H1 (cell line): ENCODE measurements at regions not wholly inside any gene's neighbourhood (a gene's known extent, or its start where the extent isn't known, plus 50 kb on each side); places are given as distances from the start of the nearest gene placed in this dataset.

ENCODE experiments used
- CTCF ChIA-PET: fragments of 300-600 bp; sonication (Branson Sonifier 250); formaldehyde crosslinking; loops from one replicate; lab custom pipeline; 2021; ENCODE audit not compliant: partially characterized antibody; lab: Charles Lee
- POLR2A ChIA-PET: fragments of 300-600 bp; sonication (Branson Sonifier 250); formaldehyde crosslinking; loops from one replicate; lab custom pipeline; 2021; ENCODE audit warnings: inconsistent platforms; ENCODE audit not compliant: partially characterized antibody; lab: Charles Lee
- DNase-seq, 2 experiments: peaks; one replicate each; pipeline versions ENCODE4 v3.0.0 to v3.0.0-alpha.2; 2010 to 2022; ENCODE audit warnings: low spot score in 2 of 2, low read depth in 1 of 2, mixed read lengths in 1 of 2
- FAIRE-seq: peaks from 2 replicates; lab custom pipeline; 2011; peaks lifted over from hg19 to GRCh38; lab: Jason Lieb, UNC
- H2AFZ ChIP-seq: 2 replicates; pipeline ENCODE4 v1.8.1; 2012; ENCODE audit warnings: low read length, inconsistent platforms
- H2AK5ac ChIP-seq: 2 replicates; pipeline ENCODE4 v1.6.1; 2013; ENCODE audit warnings: low read depth, low read length
- H2BK120ac ChIP-seq: replicated peaks from 2 replicates; pipeline ENCODE3; 2013; ENCODE audit warnings: low read depth, low read length, inconsistent platforms
- H2BK12ac ChIP-seq: 2 replicates; pipeline ENCODE4 v1.6.1; 2013; ENCODE audit warnings: low read depth, low read length
- H2BK15ac ChIP-seq: 2 replicates; pipeline ENCODE4 v1.6.1; 2013; ENCODE audit warnings: low read length
- H2BK20ac ChIP-seq: 2 replicates; pipeline ENCODE4 v1.6.1; 2013; ENCODE audit warnings: low read length
- H2BK5ac ChIP-seq: 2 replicates; pipeline ENCODE4 v1.6.1; 2013; ENCODE audit warnings: low read depth, low read length
- H3K14ac ChIP-seq: 2 replicates; pipeline ENCODE4 v1.6.1; 2013; ENCODE audit warnings: inconsistent platforms; ENCODE audit not compliant: insufficient read length
- H3K18ac ChIP-seq: 2 replicates; pipeline ENCODE4 v1.6.1; 2013; ENCODE audit warnings: low read length; ENCODE audit errors: extremely low read depth
- H3K23ac ChIP-seq: 2 replicates; pipeline ENCODE4 v1.6.1; 2013; ENCODE audit warnings: inconsistent platforms; ENCODE audit not compliant: insufficient read length
- H3K23me2 ChIP-seq: 2 replicates; pipeline ENCODE4 v1.6.1; 2013; ENCODE audit warnings: low read depth, low read length
- H3K27ac ChIP-seq: 2 replicates; pipeline ENCODE4 v1.6.1; 2011; ENCODE audit warnings: low read depth, low read length, inconsistent platforms
- H3K27me3 ChIP-seq, 4 experiments: replicated peaks in 1 of 4; 1 replicate in 1 of 4; 2 replicates in 3 of 4; pipeline versions ENCODE4 v1.6.1 to v1.8.1; 2011 to 2013; ENCODE audit warnings: low read length in 3 of 4, mild to moderate bottlenecking in 3 of 4, inconsistent platforms in 2 of 4, mixed read lengths in 2 of 4, moderate library complexity in 1 of 4; ENCODE audit not compliant: control insufficient read depth in 3 of 4, insufficient read depth in 3 of 4; ENCODE audit errors: extremely low read depth in 1 of 4
- H3K36me3 ChIP-seq, 4 experiments: 2 replicates each; pipeline versions ENCODE4 v1.6.1 to v1.8.1; 2011 to 2013; ENCODE audit warnings: mild to moderate bottlenecking in 4 of 4, low read length in 3 of 4, moderate library complexity in 2 of 4, control low read depth in 1 of 4, inconsistent platforms in 1 of 4; ENCODE audit not compliant: insufficient read depth in 4 of 4, control insufficient read depth in 2 of 4
- H3K4ac ChIP-seq: replicated peaks from 2 replicates; pipeline ENCODE3; 2013; ENCODE audit warnings: low read length, low read depth, mixed read lengths, inconsistent platforms; ENCODE audit not compliant: insufficient read length
- H3K4me1 ChIP-seq, 4 experiments: replicated peaks in 1 of 4; 1 replicate in 1 of 4; 2 replicates in 3 of 4; pipeline versions ENCODE4 v1.6.1 to v1.8.1; 2011 to 2013; ENCODE audit warnings: low read length in 3 of 4, inconsistent platforms in 2 of 4, mixed read lengths in 1 of 4; ENCODE audit not compliant: insufficient read depth in 4 of 4, control insufficient read depth in 3 of 4
- H3K4me2 ChIP-seq, 2 experiments: 2 replicates each; pipeline versions ENCODE4 v1.6.1 to v1.8.1; 2011 to 2013; ENCODE audit warnings: low read depth in 2 of 2, low read length in 2 of 2, control low read depth in 1 of 2, inconsistent platforms in 1 of 2, mild to moderate bottlenecking in 1 of 2; ENCODE audit not compliant: insufficient read depth in 1 of 2
- H3K4me3 ChIP-seq, 4 experiments: fragments of 200-600, 300-600 bp in 1 of 4; sonication (generic), shearing (Covaris generic), sonication (Bioruptor Twin) in 1 of 4; 2 replicates each; pipeline versions ENCODE4 v1.5.1 to v1.8.1; 2011 to 2016; ENCODE audit warnings: low read length in 4 of 4, low read depth in 3 of 4, control low read depth in 2 of 4, inconsistent platforms in 2 of 4, mild to moderate bottlenecking in 2 of 4, mixed read lengths in 1 of 4, moderate library complexity in 1 of 4; ENCODE audit not compliant: insufficient read depth in 2 of 4; ENCODE audit errors: extremely low read depth in 1 of 4
- H3K56ac ChIP-seq: replicated peaks from 2 replicates; pipeline ENCODE3; 2013; ENCODE audit warnings: low read depth, mild to moderate bottlenecking, mixed read lengths, low read length, inconsistent platforms; ENCODE audit not compliant: insufficient read length
- H3K79me1 ChIP-seq: 2 replicates; pipeline ENCODE4 v1.6.1; 2013; ENCODE audit warnings: low read depth, low read length, control low read depth
- H3K79me2 ChIP-seq, 2 experiments: 2 replicates each; pipeline versions ENCODE4 v1.6.1 to v1.8.1; 2012 to 2013; ENCODE audit warnings: low read length in 2 of 2, mild to moderate bottlenecking in 2 of 2, inconsistent platforms in 1 of 2; ENCODE audit not compliant: insufficient read depth in 2 of 2, control insufficient read depth in 1 of 2
- H3K9ac ChIP-seq, 4 experiments: replicated peaks in 1 of 4; 1 replicate in 1 of 4; 2 replicates in 3 of 4; pipeline versions ENCODE4 v1.6.1 to v1.8.1; 2011 to 2013; ENCODE audit warnings: low read depth in 3 of 4, low read length in 3 of 4, control low read depth in 2 of 4, mild to moderate bottlenecking in 2 of 4, moderate library complexity in 2 of 4, inconsistent platforms in 1 of 4; ENCODE audit errors: extremely low read depth in 1 of 4
- H3K9me3 ChIP-seq, 2 experiments: 2 replicates each; pipeline versions ENCODE4 v1.6.1 to v1.8.1; 2012 to 2013; ENCODE audit warnings: mild to moderate bottlenecking in 2 of 2, moderate library complexity in 2 of 2, control low read depth in 1 of 2, inconsistent platforms in 1 of 2, low read depth in 1 of 2, low read length in 1 of 2, mixed read lengths in 1 of 2; ENCODE audit not compliant: insufficient read depth in 2 of 2
- H4K20me1 ChIP-seq, 2 experiments: replicated peaks in 1 of 2; 2 replicates each; pipeline versions ENCODE3 to v1.8.1; 2011 to 2013; ENCODE audit warnings: inconsistent platforms in 2 of 2, low read length in 2 of 2, mild to moderate bottlenecking in 1 of 2; ENCODE audit not compliant: insufficient read depth in 2 of 2, control insufficient read depth in 1 of 2
- H4K5ac ChIP-seq: 2 replicates; pipeline ENCODE4 v1.6.1; 2013; ENCODE audit warnings: low read length, low read depth, mixed read lengths, inconsistent platforms; ENCODE audit not compliant: insufficient read length
- H4K8ac ChIP-seq: 2 replicates; pipeline ENCODE4 v1.8.0; 2013; ENCODE audit warnings: mild to moderate bottlenecking, moderate library complexity, low read length, inconsistent platforms; ENCODE audit not compliant: insufficient read depth; ENCODE audit errors: extremely low read depth
- H4K91ac ChIP-seq: replicated peaks from 2 replicates; pipeline ENCODE3; 2013; ENCODE audit warnings: low read length, mixed read lengths, inconsistent platforms; ENCODE audit not compliant: insufficient read length
- BRCA1 ChIP-seq: IDR thresholded peaks from 2 replicates; pipeline ENCODE4 v1.6.1; 2012; ENCODE audit warnings: low read depth, low read length, improper control_type of control experiment
- CBX8 ChIP-seq: fragments of 300-800, 300-1000 bp; sonication (generic); IDR thresholded peaks from 2 replicates; pipeline ENCODE4 v1.7.1; 2016; ENCODE audit warnings: low read depth, low read length, borderline replicate concordance
- CHD1 ChIP-seq: IDR thresholded peaks from 2 replicates; pipeline ENCODE4 v1.6.1; 2012; ENCODE audit warnings: low read depth, low read length, improper control_type of control experiment
- CHD2 ChIP-seq: IDR thresholded peaks from 2 replicates; pipeline ENCODE4 v1.6.1; 2012; ENCODE audit warnings: low read length, improper control_type of control experiment
- EP300 ChIP-seq, 2 experiments: IDR thresholded peaks; 1 replicate in 1 of 2; 2 replicates in 1 of 2; pipeline ENCODE4 v1.6.1; 2011 to 2012; ENCODE audit warnings: low read depth in 2 of 2, low read length in 2 of 2, mild to moderate bottlenecking in 2 of 2, borderline replicate concordance in 1 of 2, inconsistent platforms in 1 of 2, moderate library complexity in 1 of 2
- JUN ChIP-seq: IDR thresholded peaks from 2 replicates; pipeline ENCODE4 v1.6.1; 2011; ENCODE audit warnings: low read depth, mild to moderate bottlenecking, improper control_type of control experiment, low read length
- KDM4A ChIP-seq: IDR thresholded peaks from one replicate; pipeline ENCODE4 v1.7.1; 2012; ENCODE audit warnings: low read depth, mild to moderate bottlenecking, moderate library complexity, low read length, inconsistent platforms; ENCODE audit not compliant: severe bottlenecking
- KDM5A ChIP-seq: fragments of 200-600 bp; IDR thresholded peaks from 2 replicates; pipeline ENCODE4 v1.7.1; 2012; ENCODE audit warnings: mild to moderate bottlenecking, low read length, inconsistent platforms, mixed read lengths
- POLR2AphosphoS5 ChIP-seq: IDR thresholded peaks from 2 replicates; pipeline ENCODE4 v1.6.1; 2011; ENCODE audit warnings: low read depth, low read length
- RAD21 ChIP-seq, 2 experiments: IDR thresholded peaks in 1 of 2; conservative IDR thresholded peaks in 1 of 2; 2 replicates each; pipeline ENCODE4 v1.6.1; 2011; ENCODE audit warnings: low read depth in 2 of 2, low read length in 2 of 2, improper control_type of control experiment in 1 of 2, inconsistent platforms in 1 of 2, mild to moderate bottlenecking in 1 of 2, moderate library complexity in 1 of 2
- RFX5 ChIP-seq: IDR thresholded peaks from 2 replicates; pipeline ENCODE4 v1.6.1; 2011; ENCODE audit warnings: low read depth, low read length, improper control_type of control experiment, borderline replicate concordance
- SP2 ChIP-seq: IDR thresholded peaks from 2 replicates; pipeline ENCODE4 v1.6.1; 2012; ENCODE audit warnings: mild to moderate bottlenecking, low read length, inconsistent platforms
- SRF ChIP-seq: IDR thresholded peaks from 2 replicates; pipeline ENCODE4 v1.6.1; 2011; ENCODE audit warnings: mild to moderate bottlenecking, low read depth, low read length, moderate library complexity
- WGBS, 2 experiments: shearing (Covaris generic) in 1 of 2; methylation state at CpG; one replicate each; pipeline versions ENCODE4 v1.1.6 to v1.1.7; 2013 to 2015; ENCODE audit warnings: low lambda C conversion rate in 2 of 2, mixed read lengths in 2 of 2, inconsistent platforms in 1 of 2, low coverage in 1 of 2, missing lambda C conversion rate in 1 of 2; ENCODE audit not compliant: insufficient replicate concordance in 2 of 2, insufficient coverage in 1 of 2, insufficient read length in 1 of 2; ENCODE audit errors: extremely low coverage in 1 of 2, missing lambda C conversion rate in 1 of 2; 5-methylcytosine and 5-hydroxymethylcytosine counted together
- TF ChIP-seq, protein P1 (sequence below): IDR thresholded peaks from 2 replicates; pipeline ENCODE4 v1.6.1; 2012; ENCODE audit warnings: inconsistent platforms

GRCh38 chr22:48564995-48565394 lies 1262.7 kb downstream of the BRD1 start:
- Histone ChIP-seq H2BK5ac (no peak overlapping the region), H4K8ac (no peak overlapping the region), H3K4me3 (no peak overlapping the region), H3K18ac (no peak overlapping the region), H3K23ac (no peak overlapping the region), H3K56ac (no peak overlapping the region), H2BK12ac (no peak overlapping the region), H2AK5ac (no peak overlapping the region), H3K27me3 (no peaks in the 10 kb centered on the region), H3K36me3 (no peaks in the 10 kb centered on the region; a peak in 1 of 8 replicates), H3K4me2 (no peak overlapping the region), H3K9ac (no peak overlapping the region), H2AFZ (no peak overlapping the region), H3K4me1 (no peaks in the 10 kb centered on the region), H3K27ac (no peak overlapping the region), H2BK120ac (no peak overlapping the region), H2BK15ac (no peak overlapping the region), H2BK20ac (no peak overlapping the region), H3K14ac (no peak overlapping the region), H3K9me3 (peaks cover 0 to 7% of the 10 kb centered on the region in 2 experiments; a peak in 2 of 4 replicates), H4K91ac (no peak overlapping the region), H3K23me2 (peaks cover 7% of the 10 kb centered on the region; the same call in 1 of the 2 replicates), H3K79me2 (no peaks in the 10 kb centered on the region; a peak in 1 of 4 replicates), H3K4ac (no peak overlapping the region), H4K20me1 (peaks cover 0 to 22% of the 10 kb centered on the region in 2 experiments), H4K5ac (no peak overlapping the region), H3K79me1 (no peaks in the 10 kb centered on the region; the same call in 1 of the 2 replicates)
- FAIRE-seq (no peak), DNase-seq (no peak)
- ChIA-PET POLR2A (no interaction called here), CTCF (interaction anchor here (0.8 to 3.9 kb wide), 3 partner anchors 9 to 481 kb away, joined by 3 to 17 read pairs (median 3); no protein-coding TSS in a partner anchor)
- 82% methylated on average over 10 of the region's 10 CpGs; no CpG with 5 or more reads in 1 of the 2 experiments for WGBS, 2 experiments
- TF ChIP-seq SP2, result no peak
- TF ChIP-seq CBX8, result no peak
- TF ChIP-seq SRF, result no peak
- TF ChIP-seq CHD1, result no peak
- TF ChIP-seq KDM4A, result no peak
- no peak for TF ChIP-seq BRCA1
- no peak for TF ChIP-seq EP300 (IDR thresholded peaks at IDR 0.05; ENCODE audit: borderline replicate concordance in 1 of 2, low read depth in 2 of 2, low read length in 2 of 2)
- TF ChIP-seq KDM5A, result no peak
- no peak for TF ChIP-seq POLR2AphosphoS5
- no peak for TF ChIP-seq RFX5
- TF ChIP-seq, protein P1, sequence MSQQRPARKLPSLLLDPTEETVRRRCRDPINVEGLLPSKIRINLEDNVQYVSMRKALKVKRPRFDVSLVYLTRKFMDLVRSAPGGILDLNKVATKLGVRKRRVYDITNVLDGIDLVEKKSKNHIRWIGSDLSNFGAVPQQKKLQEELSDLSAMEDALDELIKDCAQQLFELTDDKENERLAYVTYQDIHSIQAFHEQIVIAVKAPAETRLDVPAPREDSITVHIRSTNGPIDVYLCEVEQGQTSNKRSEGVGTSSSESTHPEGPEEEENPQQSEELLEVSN, result no peak
- TF ChIP-seq JUN, result no peak
- TF ChIP-seq RAD21 (IDR thresholded peaks at IDR 0.05 in 1 of 2, conservative IDR thresholded peaks at IDR 0.05 in 1 of 2; ENCODE audit: low read depth in 2 of 2, low read length in 2 of 2), result no peak
- no peak for TF ChIP-seq CHD2
